CD4-positive, alpha-beta T cell (primary cell): ENCODE measurements at regions not wholly inside any gene's neighbourhood (a gene's known extent, or its start where the extent isn't known, plus 50 kb on each side); places are given as distances from the start of the nearest gene placed in this dataset.

ENCODE experiments used
- ATAC-seq: fragments of 200-7000 bp; cut with Tn5 transposase; one replicate; pipeline ENCODE4 v1.10.0; 2022; ENCODE audit warnings: mild to moderate bottlenecking; ENCODE audit not compliant: poor library complexity
- CTCF ChIA-PET: fragments of 350-600 bp; sonication (Branson Sonifier 250); formaldehyde crosslinking; loops from one replicate; lab custom pipeline; 2021; ENCODE audit warnings: antibody characterized with exemption, inconsistent platforms; lab: Charles Lee
- POLR2A ChIA-PET: fragments of 350-600 bp; sonication (Branson Sonifier 250); formaldehyde crosslinking; loops from one replicate; lab custom pipeline; 2021; ENCODE audit warnings: antibody characterized with exemption, inconsistent platforms; lab: Charles Lee
- DNase-seq, 14 experiments: peaks; one replicate each; pipeline ENCODE4 v3.0.0-alpha.2; 2013 to 2020; ENCODE audit warnings: mixed read lengths in 2 of 14
- H3K27ac ChIP-seq, 2 donors: one replicate each; pipeline versions ENCODE4 v1.5.1 to v1.7.0; 2013; ENCODE audit warnings: low read length in 2 of 2, low read depth in 1 of 2, mild to moderate bottlenecking in 1 of 2
- H3K27me3 ChIP-seq, 2 experiments: 1 replicate in 1 of 2; 2 replicates in 1 of 2; pipeline versions ENCODE4 v1.6.1 to v1.7.0; 2013; ENCODE audit warnings: low read length in 2 of 2, control low read depth in 1 of 2, mild to moderate bottlenecking in 1 of 2, moderate library complexity in 1 of 2; ENCODE audit not compliant: insufficient read depth in 2 of 2, control insufficient read depth in 1 of 2
- H3K36me3 ChIP-seq: one replicate; pipeline ENCODE4 v1.6.1; 2013; ENCODE audit warnings: low read length, control low read depth; ENCODE audit not compliant: insufficient read depth
- H3K4me1 ChIP-seq: one replicate; pipeline ENCODE4 v1.6.1; 2013; ENCODE audit warnings: low read length, control low read depth; ENCODE audit not compliant: insufficient read depth
- H3K4me3 ChIP-seq: one replicate; pipeline ENCODE4 v1.5.1; 2013; ENCODE audit warnings: mild to moderate bottlenecking, low read length, moderate library complexity
- H3K9me3 ChIP-seq, 2 experiments: 1 replicate in 1 of 2; 2 replicates in 1 of 2; pipeline versions ENCODE4 v1.6.1 to v1.7.0; 2013; ENCODE audit warnings: low read length in 2 of 2, mild to moderate bottlenecking in 2 of 2, control low read depth in 1 of 2, moderate library complexity in 1 of 2; ENCODE audit not compliant: control insufficient read depth in 1 of 2, insufficient read depth in 1 of 2
- H3K27ac Mint-ChIP-seq: one replicate; pipeline ENCODE4 v1.8.0; 2020; ENCODE audit warnings: mixed read lengths
- H3K27me3 Mint-ChIP-seq: one replicate; pipeline ENCODE4 v1.8.0; 2021; ENCODE audit warnings: mixed read lengths
- H3K36me3 Mint-ChIP-seq: one replicate; pipeline ENCODE4 v1.8.0; 2021; ENCODE audit warnings: low read depth, mixed read lengths
- H3K4me1 Mint-ChIP-seq: one replicate; pipeline ENCODE4 v1.8.0; 2021; ENCODE audit warnings: low read depth, mixed read lengths
- H3K4me3 Mint-ChIP-seq: one replicate; pipeline ENCODE4 v1.8.0; 2020; ENCODE audit warnings: mild to moderate bottlenecking, mixed read lengths
- H3K9me3 Mint-ChIP-seq: one replicate; pipeline ENCODE4 v1.8.0; 2020; ENCODE audit warnings: mixed read lengths
- intact Hi-C, 2 experiments: fragments of 100-400 bp; cut with DNase I in 1 of 2; cut with micrococcal nuclease in 1 of 2; formaldehyde crosslinking; loops; one replicate each; pipeline versions ENCODE4 v1.15.1 to v1.9.0; 2023 to 2025; cut with DNase I, micrococcal nuclease
- TF ChIP-seq, protein P1 (sequence below): fragments of 200-600 bp; IDR thresholded peaks from one replicate; pipeline ENCODE4 v1.8.0; 2022; ENCODE audit warnings: antibody characterized with exemption, mild to moderate bottlenecking

GRCh38 chr3:168828943-168829342, 733.2 kb upstream of the GOLIM4 start:
- no peak overlapping the region for H3K4me3 ChIP-seq
- no peaks in the 10 kb centered on the region for H3K36me3 ChIP-seq

DNA sequence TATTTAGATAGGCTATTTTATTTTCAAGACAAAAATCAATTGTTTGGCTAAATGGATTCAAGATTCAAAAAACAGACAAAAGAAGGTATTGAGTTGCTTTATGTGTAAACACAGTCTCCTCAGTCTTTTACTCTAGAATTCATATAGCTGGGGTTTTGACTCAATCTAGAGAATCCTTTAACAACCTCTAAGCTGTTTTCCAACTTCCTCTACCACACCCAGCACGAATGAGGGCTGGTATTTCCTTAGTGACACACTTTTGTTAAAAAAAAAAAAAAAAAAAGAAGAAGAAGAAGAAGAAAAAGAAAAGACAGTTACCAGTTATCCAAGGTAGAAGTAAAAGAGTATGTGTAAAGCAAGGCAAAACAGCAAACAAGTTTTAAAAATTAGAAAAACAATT, 732.8 kb upstream of the GOLIM4 start:
- intact Hi-C loops = no loop called here
- TF ChIP-seq, protein P1, sequence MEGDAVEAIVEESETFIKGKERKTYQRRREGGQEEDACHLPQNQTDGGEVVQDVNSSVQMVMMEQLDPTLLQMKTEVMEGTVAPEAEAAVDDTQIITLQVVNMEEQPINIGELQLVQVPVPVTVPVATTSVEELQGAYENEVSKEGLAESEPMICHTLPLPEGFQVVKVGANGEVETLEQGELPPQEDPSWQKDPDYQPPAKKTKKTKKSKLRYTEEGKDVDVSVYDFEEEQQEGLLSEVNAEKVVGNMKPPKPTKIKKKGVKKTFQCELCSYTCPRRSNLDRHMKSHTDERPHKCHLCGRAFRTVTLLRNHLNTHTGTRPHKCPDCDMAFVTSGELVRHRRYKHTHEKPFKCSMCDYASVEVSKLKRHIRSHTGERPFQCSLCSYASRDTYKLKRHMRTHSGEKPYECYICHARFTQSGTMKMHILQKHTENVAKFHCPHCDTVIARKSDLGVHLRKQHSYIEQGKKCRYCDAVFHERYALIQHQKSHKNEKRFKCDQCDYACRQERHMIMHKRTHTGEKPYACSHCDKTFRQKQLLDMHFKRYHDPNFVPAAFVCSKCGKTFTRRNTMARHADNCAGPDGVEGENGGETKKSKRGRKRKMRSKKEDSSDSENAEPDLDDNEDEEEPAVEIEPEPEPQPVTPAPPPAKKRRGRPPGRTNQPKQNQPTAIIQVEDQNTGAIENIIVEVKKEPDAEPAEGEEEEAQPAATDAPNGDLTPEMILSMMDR = no peak
- Mint-ChIP-seq H3K9me3 (no peaks in the 10 kb centered on the region), H3K36me3 (no peaks in the 10 kb centered on the region), H3K4me3 (no peak overlapping the region), H3K4me1 (no peaks in the 10 kb centered on the region), H3K27ac (no peak overlapping the region), H3K27me3 (no peaks in the 10 kb centered on the region)
- DNase-seq = no peak
- H3K9me3 ChIP-seq = peaks cover 0 to 5% of the 10 kb centered on the region in 2 experiments
- no peak overlapping the region for H3K27ac ChIP-seq
- POLR2A ChIA-PET = no interaction called here
- H3K4me1 ChIP-seq = no peaks in the 10 kb centered on the region
- H3K36me3 ChIP-seq = no peaks in the 10 kb centered on the region
- ATAC-seq = no peak
- H3K4me3 ChIP-seq = no peak overlapping the region
- CTCF ChIA-PET = interaction anchor here (0.7 kb wide), 1 partner anchor 219 kb away, joined by 3 read pairs; no protein-coding TSS in a partner anchor
- no peaks in the 10 kb centered on the region for H3K27me3 ChIP-seq

More at GRCh38 chr3:168828943-168829342, 733.2 kb upstream of the GOLIM4 start:
- Histone ChIP-seq H3K27ac (no peak overlapping the region), H3K4me1 (no peaks in the 10 kb centered on the region), H3K9me3 (peaks cover 0 to 5% of the 10 kb centered on the region in 2 experiments), H3K27me3 (no peaks in the 10 kb centered on the region)
- ATAC-seq = no peak
- no peak overlapping the region for H3K27ac Mint-ChIP-seq
- no peaks in the 10 kb centered on the region for H3K36me3 Mint-ChIP-seq
- H3K9me3 Mint-ChIP-seq = no peaks in the 10 kb centered on the region
- TF ChIP-seq, protein P1 = no peak
- H3K4me3 Mint-ChIP-seq = no peak overlapping the region
- no peaks in the 10 kb centered on the region for H3K4me1 Mint-ChIP-seq
- ChIA-PET POLR2A (no interaction called here), CTCF (interaction anchor here (0.7 kb wide), 1 partner anchor 218 kb away, joined by 3 read pairs; no protein-coding TSS in a partner anchor)
- intact Hi-C loops = no loop called here
- no peaks in the 10 kb centered on the region for H3K27me3 Mint-ChIP-seq
- no peak for DNase-seq

GRCh38 chr3:168828014-168828413, 732.3 kb upstream of the GOLIM4 start:
- ChIA-PET POLR2A (no interaction called here), CTCF (no interaction called here)
- H3K27ac ChIP-seq = no peak overlapping the region
- H3K36me3 Mint-ChIP-seq = no peaks in the 10 kb centered on the region
- no peak overlapping the region for H3K4me3 ChIP-seq
- DNase-seq = no peak
- ATAC-seq = no peak
- TF ChIP-seq, protein P1 = no peak
- H3K27me3 ChIP-seq = no peaks in the 10 kb centered on the region
- no peak overlapping the region for H3K27ac Mint-ChIP-seq
- H3K9me3 Mint-ChIP-seq = no peaks in the 10 kb centered on the region
- no peak overlapping the region for H3K4me3 Mint-ChIP-seq
- peaks cover 0 to under 1% of the 10 kb centered on the region in 2 experiments for H3K9me3 ChIP-seq
- H3K27me3 Mint-ChIP-seq = no peaks in the 10 kb centered on the region
- no peaks in the 10 kb centered on the region for H3K4me1 ChIP-seq
- H3K36me3 ChIP-seq = no peaks in the 10 kb centered on the region
- intact Hi-C loops = no loop called here
- no peaks in the 10 kb centered on the region for H3K4me1 Mint-ChIP-seq
